Gastrocnemius medialis (tissue), 4 donors: ENCODE measurements at regions not wholly inside any gene's neighbourhood (a gene's known extent, or its start where the extent isn't known, plus 50 kb on each side); places are given as distances from the start of the nearest gene placed in this dataset.

Experiments used
- CTCF ChIP-seq, 5 experiments: fragments of 450-650 bp in 3 of 5; fragments of 200-600 bp in 2 of 5; sonication (generic) in 2 of 5; IDR thresholded peaks in 4 of 5; conservative IDR thresholded peaks in 1 of 5; 1 replicate in 4 of 5; 2 replicates in 1 of 5; pipeline ENCODE4 v1.5.1; 2016 to 2019; ENCODE audit warnings: antibody characterized with exemption in 5 of 5, mild to moderate bottlenecking in 3 of 5, moderate library complexity in 3 of 5
- POLR2A ChIP-seq, 2 donors: fragments of 450-650 bp; IDR thresholded peaks; one replicate each; pipeline ENCODE4 v1.6.1; 2017; ENCODE audit warnings: antibody characterized with exemption in 2 of 2, mild to moderate bottlenecking in 2 of 2, moderate library complexity in 2 of 2

- TF ChIP-seq CTCF (IDR thresholded peaks at IDR 0.05 in 4 of 5, conservative IDR thresholded peaks at IDR 0.05 in 1 of 5) (no peak), POLR2A (IDR thresholded peaks at IDR 0.05) (no peak)
These were observed 155.2 kb downstream of the KITLG start for GRCh38 chr12:88424791-88425730.
